ENCODE measurements at regions not wholly inside any gene's neighbourhood (a gene's known extent, or its start where the extent isn't known, plus 50 kb on each side); places are given as distances from the start of the nearest gene placed in this dataset.
"Not testable (repeated sequence)": the region's sequence is repeated elsewhere in the genome, so short reads cannot be mapped to it uniquely, and the experiment has no call there.

DNA sequence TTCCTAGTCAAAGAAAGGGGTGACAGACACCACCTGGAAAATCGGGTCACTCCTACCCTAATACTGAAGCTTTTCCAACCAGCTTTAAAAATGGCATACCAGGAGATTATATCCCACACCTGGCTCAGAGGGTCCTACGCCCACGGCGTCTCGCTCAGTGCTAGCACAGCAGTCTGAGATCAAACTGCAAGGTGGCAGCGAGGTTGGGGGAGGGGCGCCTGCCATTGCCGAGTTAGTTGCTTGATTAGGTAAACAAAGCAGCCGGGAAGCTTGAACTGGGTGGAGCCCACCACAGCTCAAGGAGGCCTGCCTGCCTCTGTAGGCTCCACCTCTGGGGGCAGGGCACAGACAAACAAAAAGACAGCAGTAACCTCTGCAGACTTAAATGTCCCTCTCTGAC lies 127.1 kb downstream of the NXPE2 start:
- TF ChIP-seq, protein P1, sequence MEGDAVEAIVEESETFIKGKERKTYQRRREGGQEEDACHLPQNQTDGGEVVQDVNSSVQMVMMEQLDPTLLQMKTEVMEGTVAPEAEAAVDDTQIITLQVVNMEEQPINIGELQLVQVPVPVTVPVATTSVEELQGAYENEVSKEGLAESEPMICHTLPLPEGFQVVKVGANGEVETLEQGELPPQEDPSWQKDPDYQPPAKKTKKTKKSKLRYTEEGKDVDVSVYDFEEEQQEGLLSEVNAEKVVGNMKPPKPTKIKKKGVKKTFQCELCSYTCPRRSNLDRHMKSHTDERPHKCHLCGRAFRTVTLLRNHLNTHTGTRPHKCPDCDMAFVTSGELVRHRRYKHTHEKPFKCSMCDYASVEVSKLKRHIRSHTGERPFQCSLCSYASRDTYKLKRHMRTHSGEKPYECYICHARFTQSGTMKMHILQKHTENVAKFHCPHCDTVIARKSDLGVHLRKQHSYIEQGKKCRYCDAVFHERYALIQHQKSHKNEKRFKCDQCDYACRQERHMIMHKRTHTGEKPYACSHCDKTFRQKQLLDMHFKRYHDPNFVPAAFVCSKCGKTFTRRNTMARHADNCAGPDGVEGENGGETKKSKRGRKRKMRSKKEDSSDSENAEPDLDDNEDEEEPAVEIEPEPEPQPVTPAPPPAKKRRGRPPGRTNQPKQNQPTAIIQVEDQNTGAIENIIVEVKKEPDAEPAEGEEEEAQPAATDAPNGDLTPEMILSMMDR (conservative IDR thresholded peaks at IDR 0.05 in 1 of 2, IDR thresholded peaks at IDR 0.05 in 1 of 2; ENCODE audit: low read depth in 1 of 2, low read length in 2 of 2) = not testable (repeated sequence)
- not testable (repeated sequence) for TF ChIP-seq EZH2 (IDR thresholded peaks at IDR 0.05; ENCODE audit: low read length, missing control alignments)
